Activated naive CD8-positive, alpha-beta T cell (primary cell): ENCODE measurements at regions not wholly inside any gene's neighbourhood (a gene's known extent, or its start where the extent isn't known, plus 50 kb on each side); places are given as distances from the start of the nearest gene placed in this dataset.
"Not testable (repeated sequence)": the region's sequence is repeated elsewhere in the genome, so short reads cannot be mapped to it uniquely, and the experiment has no call there.

Experiments used
- H3K27ac Mint-ChIP-seq: one replicate; pipeline ENCODE4 v1.8.0; 2021; ENCODE audit warnings: mixed read lengths
- H3K27me3 Mint-ChIP-seq: one replicate; pipeline ENCODE4 v1.8.0; 2021; ENCODE audit warnings: mixed read lengths
- H3K36me3 Mint-ChIP-seq: one replicate; pipeline ENCODE4 v1.8.0; 2021; ENCODE audit warnings: mixed read lengths
- H3K4me1 Mint-ChIP-seq: one replicate; pipeline ENCODE4 v1.8.0; 2021; ENCODE audit warnings: low read depth, mixed read lengths
- H3K4me3 Mint-ChIP-seq: one replicate; pipeline ENCODE4 v1.8.0; 2021; ENCODE audit warnings: mild to moderate bottlenecking, mixed read lengths
- H3K9me3 Mint-ChIP-seq: one replicate; pipeline ENCODE4 v1.8.0; 2021; ENCODE audit warnings: low read depth, mixed read lengths

GRCh38 chr2:155485141-155485842 lies 786.8 kb downstream of the KCNJ3 start:
- H3K27ac Mint-ChIP-seq: no peak overlapping the region
- no peaks in the 10 kb centered on the region for H3K36me3 Mint-ChIP-seq
- no peaks in the 10 kb centered on the region for H3K4me1 Mint-ChIP-seq
- no peaks in the 10 kb centered on the region for H3K27me3 Mint-ChIP-seq
- no peak overlapping the region for H3K4me3 Mint-ChIP-seq
- peaks cover 3% of the 10 kb centered on the region for H3K9me3 Mint-ChIP-seq

DNA sequence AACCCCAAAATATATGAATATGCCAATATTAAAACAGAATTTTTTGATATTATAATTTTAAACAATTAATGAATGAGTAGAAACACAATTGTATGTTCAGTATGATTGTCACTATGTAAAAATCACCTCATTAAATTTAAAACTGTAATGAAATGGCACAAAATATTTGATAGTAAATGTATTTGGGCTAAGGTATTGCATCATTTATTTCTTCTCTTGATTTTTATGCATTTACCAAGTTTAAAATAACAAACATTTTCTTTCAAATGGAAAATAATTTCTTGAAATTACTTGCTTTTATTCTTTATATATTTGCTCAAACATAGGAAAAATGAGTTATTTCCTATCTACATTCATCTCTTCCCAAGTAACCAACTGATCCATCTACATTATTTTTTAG lies 782.6 kb downstream of the KCNJ3 start:
- no peak overlapping the region for H3K27ac Mint-ChIP-seq
- H3K36me3 Mint-ChIP-seq: no peaks in the 10 kb centered on the region
- no peaks in the 10 kb centered on the region for H3K27me3 Mint-ChIP-seq
- H3K4me1 Mint-ChIP-seq: no peaks in the 10 kb centered on the region
- H3K4me3 Mint-ChIP-seq: no peak overlapping the region
- peaks cover 3% of the 10 kb centered on the region for H3K9me3 Mint-ChIP-seq

DNA sequence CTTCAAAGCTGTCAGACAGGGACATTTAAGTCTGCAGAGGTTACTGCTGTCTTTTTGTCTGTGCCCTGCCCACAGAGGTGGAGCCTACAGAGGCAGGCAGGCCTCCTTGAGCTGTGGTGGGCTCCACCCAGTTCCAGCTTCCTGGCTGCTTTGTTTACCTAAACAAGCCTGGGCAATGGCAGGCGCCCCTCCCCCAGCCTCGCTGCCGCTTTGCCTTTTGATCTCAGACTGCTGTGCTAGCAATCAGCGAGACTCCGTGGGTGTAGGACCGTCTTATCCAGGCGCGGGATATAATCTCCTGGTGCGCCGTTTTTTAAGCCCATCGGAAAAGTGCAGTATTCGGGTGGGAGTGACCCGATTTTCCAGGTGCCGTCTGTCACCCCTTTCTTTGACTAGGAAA lies 773.5 kb downstream of the KCNJ3 start:
- H3K9me3 Mint-ChIP-seq, H3K4me1 Mint-ChIP-seq, H3K4me3 Mint-ChIP-seq, H3K27me3 Mint-ChIP-seq, H3K27ac Mint-ChIP-seq, H3K36me3 Mint-ChIP-seq: not testable (repeated sequence)

GRCh38 chr2:155456222-155456621 lies 757.7 kb downstream of the KCNJ3 start:
- no peaks in the 10 kb centered on the region for H3K27me3 Mint-ChIP-seq
- no peak overlapping the region for H3K4me3 Mint-ChIP-seq
- no peaks in the 10 kb centered on the region for H3K36me3 Mint-ChIP-seq
- no peaks in the 10 kb centered on the region for H3K9me3 Mint-ChIP-seq
- no peak overlapping the region for H3K27ac Mint-ChIP-seq
- no peaks in the 10 kb centered on the region for H3K4me1 Mint-ChIP-seq

DNA sequence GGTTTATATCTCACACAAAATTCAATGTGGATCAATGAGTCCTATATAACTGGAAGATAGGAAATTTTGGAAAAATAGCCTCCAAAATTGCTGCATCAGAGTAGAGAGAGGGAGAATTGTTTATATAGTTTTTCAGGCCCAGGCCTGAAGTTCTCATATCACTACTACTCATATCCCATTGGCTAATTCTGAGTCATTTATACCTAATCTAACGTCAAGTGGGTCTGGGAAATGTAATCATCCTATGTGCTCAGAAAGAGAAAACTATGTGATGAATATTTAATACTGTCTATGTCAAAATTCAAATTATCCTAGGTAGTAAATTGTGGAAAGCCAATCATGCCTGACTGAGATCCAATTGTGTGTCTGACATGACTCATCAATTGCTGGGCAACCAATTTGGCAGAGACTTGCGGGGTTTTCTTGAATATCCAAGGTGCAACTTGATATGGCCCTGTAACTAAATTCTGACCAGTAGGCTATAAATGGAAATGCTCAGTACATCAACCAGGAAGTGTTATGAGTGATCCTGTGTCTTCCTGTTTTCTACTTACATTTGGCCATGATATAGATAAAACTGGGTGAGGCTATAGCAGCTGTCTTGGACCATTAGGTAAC lies 744.4 kb downstream of the KCNJ3 start:
- no peaks in the 10 kb centered on the region for H3K36me3 Mint-ChIP-seq
- no peaks in the 10 kb centered on the region for H3K4me1 Mint-ChIP-seq
- H3K9me3 Mint-ChIP-seq: peaks cover 6% of the 10 kb centered on the region
- H3K27ac Mint-ChIP-seq: no peak overlapping the region
- no peaks in the 10 kb centered on the region for H3K27me3 Mint-ChIP-seq
- H3K4me3 Mint-ChIP-seq: no peak overlapping the region

GRCh38 chr2:155442088-155442487 lies 743.6 kb downstream of the KCNJ3 start:
- H3K27ac Mint-ChIP-seq: no peak overlapping the region
- H3K9me3 Mint-ChIP-seq: peaks cover 12% of the 10 kb centered on the region
- H3K27me3 Mint-ChIP-seq: no peaks in the 10 kb centered on the region
- H3K4me1 Mint-ChIP-seq: no peaks in the 10 kb centered on the region
- no peaks in the 10 kb centered on the region for H3K36me3 Mint-ChIP-seq
- no peak overlapping the region for H3K4me3 Mint-ChIP-seq

DNA sequence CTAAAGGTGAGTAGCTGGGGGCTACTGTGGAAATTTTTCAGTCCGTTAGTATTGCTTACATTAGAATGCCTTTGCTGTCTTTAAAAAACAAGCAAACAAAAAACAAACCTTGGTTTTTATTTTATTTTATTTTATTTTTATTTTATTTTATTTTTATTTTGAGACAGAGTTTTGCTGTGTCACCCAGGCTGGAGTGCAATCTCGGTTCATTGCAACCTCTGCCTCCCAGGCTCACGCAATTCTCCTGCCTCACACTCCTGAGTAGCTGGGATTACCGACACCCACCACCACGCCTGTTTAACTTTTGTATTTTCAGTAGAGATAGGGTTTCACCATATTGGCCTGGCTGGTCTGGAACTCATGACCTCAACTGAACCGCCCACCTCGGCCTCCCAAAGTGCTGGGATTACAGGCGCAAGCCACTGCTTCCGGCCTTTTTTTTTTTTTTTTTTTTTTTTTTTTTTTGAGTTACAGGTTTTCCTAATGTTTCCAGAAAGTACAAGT lies 732.6 kb downstream of the KCNJ3 start:
- Mint-ChIP-seq H3K9me3 (no peaks in the 10 kb centered on the region), H3K27ac (no peak overlapping the region), H3K4me3 (no peak overlapping the region), H3K36me3 (no peaks in the 10 kb centered on the region), H3K27me3 (no peaks in the 10 kb centered on the region), H3K4me1 (no peaks in the 10 kb centered on the region)

GRCh38 chr2:155427470-155427869 lies 729.0 kb downstream of the KCNJ3 start:
- Mint-ChIP-seq H3K36me3 (no peaks in the 10 kb centered on the region), H3K4me1 (no peaks in the 10 kb centered on the region), H3K27me3 (no peaks in the 10 kb centered on the region), H3K9me3 (no peaks in the 10 kb centered on the region), H3K4me3 (no peak overlapping the region), H3K27ac (no peak overlapping the region)

DNA sequence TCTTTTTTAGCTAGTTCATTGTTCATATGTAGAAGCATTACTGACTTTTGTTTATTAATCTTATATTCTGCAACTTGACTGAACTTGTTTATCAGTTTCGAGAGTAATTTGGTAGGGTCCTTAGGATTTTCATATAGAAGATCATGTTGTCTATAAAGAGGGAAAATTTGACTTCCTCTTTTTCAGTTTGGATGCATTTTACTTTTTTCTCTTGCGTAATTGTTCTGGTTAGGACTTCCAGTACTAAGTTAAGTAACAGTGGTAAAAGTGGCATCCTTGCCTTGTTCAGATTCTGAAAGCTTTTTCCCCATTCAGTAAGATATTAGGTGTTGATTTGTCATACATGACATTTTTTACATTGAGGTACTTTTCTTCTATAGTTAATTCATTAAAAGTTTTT lies 726.0 kb downstream of the KCNJ3 start:
- no peaks in the 10 kb centered on the region for H3K36me3 Mint-ChIP-seq
- no peaks in the 10 kb centered on the region for H3K27me3 Mint-ChIP-seq
- no peak overlapping the region for H3K27ac Mint-ChIP-seq
- no peaks in the 10 kb centered on the region for H3K9me3 Mint-ChIP-seq
- no peaks in the 10 kb centered on the region for H3K4me1 Mint-ChIP-seq
- H3K4me3 Mint-ChIP-seq: no peak overlapping the region

GRCh38 chr2:155418753-155419152 lies 720.3 kb downstream of the KCNJ3 start:
- H3K27ac Mint-ChIP-seq: no peak overlapping the region
- no peaks in the 10 kb centered on the region for H3K36me3 Mint-ChIP-seq
- no peak overlapping the region for H3K4me3 Mint-ChIP-seq
- no peaks in the 10 kb centered on the region for H3K9me3 Mint-ChIP-seq
- no peaks in the 10 kb centered on the region for H3K27me3 Mint-ChIP-seq
- no peaks in the 10 kb centered on the region for H3K4me1 Mint-ChIP-seq

DNA sequence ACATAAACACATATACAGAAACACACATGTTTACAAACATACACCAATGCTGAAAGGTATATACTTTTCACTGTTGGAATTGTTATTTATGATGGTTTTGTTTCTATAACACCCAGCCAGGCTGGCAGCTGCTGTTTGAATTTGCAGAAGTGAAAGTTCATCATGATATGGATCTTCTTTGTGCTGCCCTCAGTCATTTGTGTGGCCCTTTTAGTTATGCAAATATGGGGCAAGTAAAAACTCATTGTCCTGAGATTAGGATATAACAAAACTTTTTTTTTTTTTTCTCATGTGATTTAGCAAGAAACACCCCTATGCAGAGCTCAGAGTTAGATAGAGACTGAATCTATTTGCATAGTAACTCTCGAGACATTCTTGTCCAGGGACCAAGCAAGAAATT lies 714.1 kb downstream of the KCNJ3 start:
- H3K4me1 Mint-ChIP-seq: no peaks in the 10 kb centered on the region
- peaks cover 3% of the 10 kb centered on the region for H3K9me3 Mint-ChIP-seq
- H3K36me3 Mint-ChIP-seq: no peaks in the 10 kb centered on the region

GRCh38 chr2:155404433-155405002 lies 706.0 kb downstream of the KCNJ3 start:
- H3K27me3 Mint-ChIP-seq: no peaks in the 10 kb centered on the region
- H3K4me1 Mint-ChIP-seq: no peaks in the 10 kb centered on the region
- no peak overlapping the region for H3K27ac Mint-ChIP-seq
- peaks cover 15% of the 10 kb centered on the region for H3K9me3 Mint-ChIP-seq
- no peaks in the 10 kb centered on the region for H3K36me3 Mint-ChIP-seq
- no peak overlapping the region for H3K4me3 Mint-ChIP-seq

More for the DNA sequence above, 714.1 kb downstream of the KCNJ3 start:
- Mint-ChIP-seq H3K27me3 (no peaks in the 10 kb centered on the region), H3K4me3 (no peak overlapping the region), H3K27ac (no peak overlapping the region)

GRCh38 chr2:155393406-155393805 lies 694.9 kb downstream of the KCNJ3 start:
- Mint-ChIP-seq H3K27me3 (no peaks in the 10 kb centered on the region), H3K36me3 (no peaks in the 10 kb centered on the region), H3K27ac (no peak overlapping the region), H3K4me3 (no peak overlapping the region), H3K9me3 (no peaks in the 10 kb centered on the region), H3K4me1 (no peaks in the 10 kb centered on the region)

DNA sequence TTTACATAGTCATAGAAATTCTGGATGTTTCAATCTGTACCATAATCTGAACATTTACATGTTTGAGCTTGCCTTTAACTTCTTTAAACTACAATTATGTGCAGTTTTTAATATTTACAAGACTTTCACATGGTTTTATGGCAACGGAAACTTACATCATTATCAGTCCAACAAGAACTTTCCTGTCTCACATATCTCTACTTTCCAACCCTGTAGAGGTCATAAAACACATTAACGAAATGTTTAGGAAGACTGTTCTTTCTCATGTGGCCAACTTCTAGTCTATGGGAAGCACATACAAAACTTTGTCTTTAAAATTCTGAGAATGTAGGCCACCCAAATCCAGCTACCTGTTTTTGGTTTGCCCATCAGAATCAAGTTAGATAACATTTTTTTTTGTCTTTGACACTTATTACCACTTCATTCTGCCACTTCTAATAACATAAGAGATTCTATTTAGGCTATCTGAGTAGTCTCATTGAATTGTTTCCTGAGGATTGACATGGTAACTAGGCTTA lies 693.2 kb downstream of the KCNJ3 start:
- H3K27me3 Mint-ChIP-seq: peaks cover 2% of the 10 kb centered on the region
- H3K4me3 Mint-ChIP-seq: no peak overlapping the region
- no peaks in the 10 kb centered on the region for H3K36me3 Mint-ChIP-seq
- H3K27ac Mint-ChIP-seq: no peak overlapping the region
- no peaks in the 10 kb centered on the region for H3K9me3 Mint-ChIP-seq
- H3K4me1 Mint-ChIP-seq: no peaks in the 10 kb centered on the region

GRCh38 chr2:155389224-155389623 lies 690.7 kb downstream of the KCNJ3 start:
- Mint-ChIP-seq H3K27me3 (peaks cover 2% of the 10 kb centered on the region), H3K9me3 (no peaks in the 10 kb centered on the region), H3K4me1 (no peaks in the 10 kb centered on the region), H3K36me3 (no peaks in the 10 kb centered on the region), H3K27ac (no peak overlapping the region), H3K4me3 (no peak overlapping the region)
